ENCODE measurements at regions not wholly inside any gene's neighbourhood (a gene's known extent, or its start where the extent isn't known, plus 50 kb on each side); places are given as distances from the start of the nearest gene placed in this dataset.

DNA sequence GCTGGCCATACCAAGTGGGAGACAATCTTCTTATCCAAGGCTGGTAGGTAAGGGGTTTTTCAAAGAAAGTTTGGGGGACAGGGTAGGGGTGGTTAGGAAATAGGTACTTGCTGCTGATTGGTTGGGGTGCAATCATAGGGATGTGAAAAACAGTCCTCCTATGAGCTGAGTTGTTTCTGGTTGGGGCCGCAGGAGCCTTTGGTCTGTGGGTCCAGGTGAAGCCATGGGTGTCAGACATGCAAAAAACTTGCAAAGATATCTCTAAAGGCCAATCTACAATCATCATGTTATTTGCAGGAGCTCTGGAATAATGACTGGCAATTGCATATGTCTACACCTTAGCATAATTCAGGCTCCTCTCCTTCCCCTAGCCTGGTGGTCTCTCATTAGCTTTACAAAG is 982.3 kb downstream of the DIPK2A start:
- TF ChIP-seq, protein P1, sequence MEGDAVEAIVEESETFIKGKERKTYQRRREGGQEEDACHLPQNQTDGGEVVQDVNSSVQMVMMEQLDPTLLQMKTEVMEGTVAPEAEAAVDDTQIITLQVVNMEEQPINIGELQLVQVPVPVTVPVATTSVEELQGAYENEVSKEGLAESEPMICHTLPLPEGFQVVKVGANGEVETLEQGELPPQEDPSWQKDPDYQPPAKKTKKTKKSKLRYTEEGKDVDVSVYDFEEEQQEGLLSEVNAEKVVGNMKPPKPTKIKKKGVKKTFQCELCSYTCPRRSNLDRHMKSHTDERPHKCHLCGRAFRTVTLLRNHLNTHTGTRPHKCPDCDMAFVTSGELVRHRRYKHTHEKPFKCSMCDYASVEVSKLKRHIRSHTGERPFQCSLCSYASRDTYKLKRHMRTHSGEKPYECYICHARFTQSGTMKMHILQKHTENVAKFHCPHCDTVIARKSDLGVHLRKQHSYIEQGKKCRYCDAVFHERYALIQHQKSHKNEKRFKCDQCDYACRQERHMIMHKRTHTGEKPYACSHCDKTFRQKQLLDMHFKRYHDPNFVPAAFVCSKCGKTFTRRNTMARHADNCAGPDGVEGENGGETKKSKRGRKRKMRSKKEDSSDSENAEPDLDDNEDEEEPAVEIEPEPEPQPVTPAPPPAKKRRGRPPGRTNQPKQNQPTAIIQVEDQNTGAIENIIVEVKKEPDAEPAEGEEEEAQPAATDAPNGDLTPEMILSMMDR (IDR thresholded peaks at IDR 0.05): no peak
- no peak for TF ChIP-seq POLR2A (IDR thresholded peaks at IDR 0.05)

All from lower leg skin (tissue), 3 donors.